KBM-7 (cell line): ENCODE measurements at regions not wholly inside any gene's neighbourhood (a gene's known extent, or its start where the extent isn't known, plus 50 kb on each side); places are given as distances from the start of the nearest gene placed in this dataset.

ENCODE experiments used
- DNase-seq: peaks from one replicate; pipeline ENCODE4 v3.0.0-alpha.2; 2015
- in situ Hi-C: fragments of 300-500 bp; cut with MboI; formaldehyde crosslinking; loops from 2 replicates; pipeline ENCODE4 v1.14.3; 2020; ENCODE audit warnings: low sequenced_read_pairs, low pct_unique_long_range_greater_than_20kb, mixed read lengths

DNA sequence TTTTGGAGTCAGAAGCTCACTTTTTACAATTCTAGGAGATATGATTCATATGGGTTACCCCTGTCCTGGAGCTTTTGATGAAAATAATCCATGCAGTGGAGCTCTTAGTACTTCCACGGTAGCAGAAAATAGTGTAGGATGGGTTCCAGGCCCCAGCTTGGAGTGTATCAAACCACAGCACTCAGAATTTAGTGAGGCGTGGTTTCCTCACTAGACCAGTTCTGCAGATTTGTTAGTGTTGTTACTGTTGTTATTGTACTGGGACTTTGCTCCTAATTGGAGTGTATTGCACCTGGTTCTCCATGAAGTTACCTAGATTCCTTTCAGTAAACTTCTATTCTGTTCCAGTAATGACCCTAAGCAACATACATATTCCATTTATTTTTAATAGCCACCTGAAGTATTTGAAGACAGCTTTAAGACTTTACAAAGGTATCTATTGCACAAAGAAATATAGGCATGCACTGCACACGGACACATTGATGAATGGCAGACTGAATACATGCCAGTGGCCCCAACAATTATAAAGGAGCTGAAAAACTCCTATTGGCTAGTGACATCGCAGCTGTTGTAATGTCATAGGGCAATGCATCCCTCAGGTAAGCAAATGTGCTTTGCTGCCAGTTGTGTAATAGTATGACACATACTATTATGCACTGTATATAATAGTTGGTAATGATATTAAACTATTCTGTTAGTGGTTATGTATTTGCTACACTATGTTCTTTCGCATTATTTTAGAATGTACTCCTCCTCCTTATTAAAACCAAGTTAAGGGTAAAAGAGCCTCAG is 1058.0 kb downstream of the KCNT2 start:
- no peak for DNase-seq
- in situ Hi-C loops = no loop called here

DNA sequence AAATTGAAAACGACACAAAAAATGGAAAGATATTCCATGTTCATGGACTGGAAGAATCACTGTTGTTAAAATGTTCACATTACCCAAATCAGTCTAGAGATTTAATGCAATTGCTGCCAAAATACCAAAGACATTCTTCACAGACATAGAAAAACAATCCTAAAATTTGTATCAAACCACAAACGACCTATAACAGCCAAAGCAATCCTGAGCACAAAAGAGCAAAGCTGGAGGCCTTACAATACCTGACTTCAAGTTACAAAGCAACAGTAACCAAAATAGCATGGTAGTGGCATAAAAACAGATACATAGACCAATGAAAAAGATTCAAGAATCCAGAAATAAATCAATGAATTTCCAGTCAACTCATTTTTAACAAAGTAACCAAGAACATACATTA is 1077.3 kb downstream of the KCNT2 start:
- in situ Hi-C loops = no loop called here
- DNase-seq = no peak

DNA sequence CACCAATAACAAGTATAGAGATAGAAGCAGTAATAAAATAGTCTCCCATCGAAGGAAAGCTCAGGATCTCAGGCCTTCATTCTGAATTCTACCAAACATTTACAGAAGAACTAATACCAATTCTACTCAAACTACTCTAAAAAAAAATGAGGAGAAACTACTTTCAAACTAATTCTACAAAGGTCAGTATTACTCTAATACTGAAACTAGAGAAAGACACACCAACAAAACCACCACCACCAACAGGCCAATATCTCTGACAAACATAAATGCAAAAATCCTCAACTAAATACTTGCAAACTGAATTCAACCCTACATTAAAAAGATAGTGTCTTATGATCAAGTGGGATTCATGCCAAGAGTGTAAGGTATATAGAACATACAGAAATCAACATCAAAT is 1078.4 kb downstream of the KCNT2 start:
- in situ Hi-C loops = no loop called here

DNA sequence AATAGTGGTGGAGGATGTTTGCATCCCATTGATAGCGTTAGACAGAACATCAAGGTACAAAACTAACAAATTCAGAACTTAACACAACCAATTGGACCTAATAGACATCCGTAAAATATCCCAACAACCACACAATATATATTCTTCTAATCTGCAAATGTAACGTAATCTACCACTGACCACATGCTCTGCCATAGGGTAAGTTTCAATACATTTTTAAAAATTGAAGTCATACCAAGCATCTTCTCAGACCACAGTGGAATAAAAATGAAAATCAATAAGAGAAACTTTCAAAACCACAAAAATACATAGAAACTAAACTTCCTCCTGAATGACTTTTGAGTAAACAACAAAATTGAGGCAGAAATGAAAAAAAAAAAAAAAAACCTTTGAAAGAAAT is 1087.5 kb downstream of the KCNT2 start:
- in situ Hi-C loops = no loop called here
- DNase-seq = no peak

More for the DNA sequence above, 1078.4 kb downstream of the KCNT2 start:
- no peak for DNase-seq

DNA sequence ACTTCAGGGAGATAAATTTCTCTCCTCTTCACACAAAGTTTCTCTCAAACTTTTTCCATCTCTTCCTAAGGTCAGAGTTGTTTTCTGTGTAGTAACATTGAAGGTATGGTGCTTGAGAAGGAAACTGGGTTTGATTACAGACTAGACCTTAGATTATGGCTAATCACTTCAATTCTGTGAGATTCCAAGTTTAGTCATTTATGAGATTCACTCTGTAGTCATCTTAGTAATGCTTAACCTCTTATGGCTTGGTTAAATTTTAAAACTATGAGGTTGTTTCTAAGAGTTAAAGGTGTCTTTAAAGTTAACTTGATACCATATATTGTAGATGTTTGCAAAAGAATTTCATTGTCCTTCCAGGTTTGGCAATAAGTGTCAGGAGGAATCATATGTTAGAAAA is 1092.2 kb downstream of the KCNT2 start:
- DNase-seq = no peak
- in situ Hi-C loops = no loop called here

DNA sequence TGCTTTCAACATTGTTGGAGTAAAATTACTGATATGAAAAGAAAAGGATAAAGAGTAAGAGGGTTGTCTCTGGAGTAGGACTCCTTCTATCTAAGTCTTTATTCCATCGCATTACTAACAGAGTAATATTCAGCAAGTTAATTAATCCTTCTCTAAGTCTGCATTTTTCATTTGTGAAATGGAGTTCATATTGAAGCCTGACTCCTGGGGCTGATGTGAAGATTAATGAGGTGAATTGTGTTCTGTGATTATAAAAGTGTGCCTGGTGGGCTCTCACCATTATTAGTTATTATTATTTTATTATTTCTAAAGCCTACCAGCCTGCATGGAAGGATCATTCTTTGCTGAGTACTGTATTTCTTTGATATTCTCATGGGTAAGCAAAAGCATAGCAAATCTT is 1096.7 kb downstream of the KCNT2 start:
- in situ Hi-C loops = no loop called here
- DNase-seq = no peak

DNA sequence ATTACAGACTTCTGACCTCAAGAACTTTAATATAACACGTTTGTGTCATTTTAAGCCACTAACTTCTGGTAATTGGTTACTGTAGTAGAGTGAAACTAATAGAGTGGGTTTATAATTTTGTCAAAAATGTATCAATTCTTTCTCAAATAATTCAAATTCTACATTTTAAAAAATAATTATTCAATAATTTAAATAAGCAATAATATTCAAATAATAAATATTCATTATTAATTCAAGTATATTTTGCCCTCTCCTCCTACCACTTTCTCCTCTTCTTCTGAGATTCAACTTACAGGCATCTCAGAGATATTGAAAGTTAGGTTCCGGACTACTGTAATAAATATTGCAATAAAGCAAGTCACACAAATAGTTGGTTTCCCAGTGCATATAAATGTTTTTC is 1107.1 kb downstream of the KCNT2 start:
- DNase-seq = no peak
- in situ Hi-C loops = no loop called here

DNA sequence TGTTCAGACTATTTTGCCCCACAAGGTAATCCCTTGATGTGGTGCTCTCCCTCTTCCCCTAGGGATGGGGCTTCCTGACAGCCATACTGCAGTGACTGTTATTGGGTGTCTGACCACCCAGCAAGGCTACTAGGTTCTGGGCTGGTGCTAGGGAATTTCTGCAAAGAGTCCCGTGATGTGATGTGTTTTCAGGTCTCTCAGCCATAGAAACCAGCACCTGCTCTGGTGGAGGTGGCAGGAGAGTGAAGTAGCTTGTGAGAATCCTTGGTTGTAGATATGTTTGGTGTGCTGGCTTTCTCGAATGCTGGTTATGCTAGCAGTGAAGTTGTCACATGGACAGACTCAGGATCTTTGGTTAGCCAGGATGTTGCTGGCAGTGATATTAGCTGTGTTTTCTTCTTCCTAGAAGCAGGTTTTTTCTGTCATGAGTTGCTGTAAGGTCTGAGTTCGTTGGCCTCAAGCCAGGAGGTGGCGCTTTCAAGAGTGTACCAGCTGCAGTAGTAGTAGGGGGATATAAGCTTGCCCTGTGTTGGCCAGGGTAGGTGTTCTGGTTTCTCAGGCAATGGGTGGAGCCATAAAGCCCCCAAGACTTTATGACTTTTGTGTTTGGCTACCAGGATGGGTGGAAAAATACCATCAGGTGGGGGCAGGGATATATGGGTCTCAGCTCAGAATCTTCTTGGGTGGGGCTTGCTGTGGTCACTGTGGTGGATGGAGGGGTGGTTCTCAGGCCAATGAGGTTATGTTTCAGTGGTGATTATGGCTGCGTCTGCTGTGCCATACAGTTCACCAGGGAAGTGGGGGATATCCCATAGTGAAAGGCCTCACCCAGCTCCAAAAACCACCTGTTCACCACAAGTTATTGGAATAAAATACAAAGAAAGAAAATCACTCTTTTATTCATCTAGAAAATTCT is 1112.3 kb downstream of the KCNT2 start:
- no peak for DNase-seq
- in situ Hi-C loops = no loop called here

DNA sequence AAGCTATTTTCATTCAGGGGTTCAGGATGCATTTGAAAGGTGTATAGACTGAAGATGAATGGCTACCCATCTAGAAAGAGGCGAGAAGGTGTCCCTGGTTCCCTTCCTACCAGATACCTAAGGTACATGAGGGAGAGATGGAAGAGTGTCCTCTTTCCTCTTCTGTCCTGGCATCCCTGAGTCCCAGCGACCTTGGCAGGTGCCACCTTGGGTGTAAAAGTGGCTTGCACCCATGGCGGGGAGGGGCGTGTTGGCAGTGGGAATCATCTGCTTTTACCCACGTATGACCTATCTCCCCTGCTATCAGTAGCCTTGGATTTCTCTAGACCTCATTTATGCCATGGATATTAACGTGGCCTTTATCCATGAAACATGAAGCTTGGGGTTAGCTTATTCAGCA is 1126.1 kb downstream of the KCNT2 start:
- no peak for DNase-seq
- in situ Hi-C loops = no loop called here

DNA sequence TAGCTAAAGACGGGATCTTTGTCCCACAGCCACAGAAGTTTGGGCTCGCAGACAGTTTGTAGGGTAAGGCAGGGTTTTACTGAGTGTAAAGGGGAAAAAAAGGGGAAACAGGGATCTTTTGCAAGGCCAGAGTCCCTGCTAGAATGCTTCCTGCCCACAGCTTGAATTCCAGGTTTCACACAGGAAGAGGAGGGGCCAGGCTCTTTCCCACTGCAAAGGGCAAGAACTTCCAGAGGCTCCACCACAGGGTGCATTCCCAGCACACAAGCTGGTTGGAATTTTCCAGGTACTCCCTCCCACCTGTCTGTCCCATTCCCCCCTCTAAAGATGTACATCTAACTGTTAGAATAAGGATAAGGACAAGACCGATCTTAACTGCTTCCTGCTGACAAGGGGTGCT is 1126.9 kb downstream of the KCNT2 start:
- DNase-seq = peak; percentile 23
- in situ Hi-C loops = no loop called here

DNA sequence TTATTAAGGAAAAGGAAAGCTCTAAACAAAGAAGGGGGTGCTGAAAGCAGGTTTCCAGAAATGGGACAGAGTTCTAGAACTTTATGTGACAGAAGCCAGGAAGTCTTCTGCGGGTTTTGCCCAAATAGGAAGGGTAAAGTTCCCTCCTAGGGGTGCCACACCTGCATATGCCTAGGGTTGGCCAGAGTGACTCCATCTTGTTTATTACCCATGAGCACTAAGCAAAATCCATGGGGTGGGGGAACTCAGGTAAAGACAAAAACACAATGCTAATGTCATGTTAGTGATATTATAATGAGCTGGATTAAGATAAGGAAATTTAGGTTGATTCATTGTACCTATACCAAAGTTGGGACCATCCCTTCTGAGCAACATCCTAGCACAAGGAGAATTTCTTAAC is 1132.7 kb downstream of the KCNT2 start:
- in situ Hi-C loops = no loop called here

DNA sequence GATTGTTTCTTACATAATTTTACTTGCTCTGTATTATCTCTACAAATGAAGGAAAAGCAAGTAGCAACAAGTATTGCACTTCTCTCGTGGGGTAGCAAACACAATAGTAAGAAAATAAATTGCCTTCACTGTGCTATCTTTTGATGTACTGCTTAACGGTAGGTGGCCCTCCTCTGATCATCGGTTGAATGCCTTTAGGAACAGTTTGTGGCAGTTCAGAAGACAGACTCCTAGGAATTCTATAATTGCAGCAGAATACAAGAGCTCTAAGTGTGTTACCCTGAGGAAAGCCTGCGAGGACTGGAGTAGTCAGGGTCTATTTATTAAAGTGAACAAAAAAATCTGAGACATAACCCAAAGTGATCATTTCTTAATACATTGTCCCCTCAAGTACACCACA is 1135.9 kb downstream of the KCNT2 start:
- in situ Hi-C loops = no loop called here
- no peak for DNase-seq

More for the DNA sequence above, 1132.7 kb downstream of the KCNT2 start:
- DNase-seq = no peak

DNA sequence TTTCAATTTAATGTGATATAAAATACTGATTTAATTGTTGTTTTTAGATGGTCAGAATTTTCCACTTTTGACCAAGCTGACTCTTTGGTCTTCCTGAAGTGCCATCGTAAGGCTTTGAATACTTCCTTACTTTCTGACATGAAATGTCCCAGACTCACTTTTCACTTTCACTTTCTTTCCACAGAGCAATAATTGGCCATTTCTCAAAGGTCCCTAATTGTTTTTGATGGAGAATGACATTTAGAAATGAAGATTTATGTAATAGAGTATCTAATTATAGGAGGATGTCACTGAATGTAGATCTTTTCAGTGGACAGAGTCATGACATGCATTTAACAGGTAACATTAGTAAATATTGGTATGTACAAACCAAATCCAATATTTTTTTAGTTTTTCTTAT is 1141.6 kb downstream of the KCNT2 start:
- DNase-seq = no peak
- in situ Hi-C loops = no loop called here

DNA sequence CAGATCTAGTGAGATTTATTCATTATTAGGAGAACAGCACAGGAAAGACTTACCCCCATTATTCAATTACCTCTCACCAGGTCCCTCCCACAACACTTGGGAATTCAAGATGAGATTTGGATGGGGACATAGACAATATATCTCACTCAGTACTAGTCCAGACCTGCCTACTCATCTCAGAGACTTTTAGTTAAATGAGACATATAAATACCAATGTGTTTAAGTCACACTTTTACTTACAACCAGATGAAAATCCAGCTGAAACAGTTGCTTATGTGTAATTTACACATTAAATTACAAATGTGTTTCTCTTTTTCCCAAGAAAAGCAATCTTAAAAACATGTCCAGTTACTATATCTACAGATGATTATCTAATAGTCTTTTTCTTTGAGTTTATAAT is 1145.6 kb downstream of the KCNT2 start:
- DNase-seq = no peak

DNA sequence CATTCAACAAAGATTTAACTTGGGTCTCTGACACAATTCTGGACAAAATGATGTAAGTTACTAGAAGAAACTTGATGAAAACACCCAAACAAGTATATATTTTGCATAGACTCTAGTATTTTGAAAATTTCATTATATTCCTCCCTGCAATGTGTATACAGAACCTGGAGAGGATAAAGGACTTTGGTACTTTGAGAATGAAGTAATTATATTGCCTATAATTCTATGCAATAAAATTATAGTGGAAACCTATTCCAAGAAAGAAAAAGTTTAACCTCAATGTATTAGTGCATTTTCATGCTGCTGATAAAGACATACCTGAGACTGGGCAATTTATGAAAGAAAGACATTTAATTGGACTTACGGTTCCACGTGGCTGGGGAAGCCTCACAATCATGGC is 1146.1 kb downstream of the KCNT2 start:
- DNase-seq = no peak
- in situ Hi-C loops = no loop called here

More for the DNA sequence above, 1145.6 kb downstream of the KCNT2 start:
- in situ Hi-C loops = no loop called here

DNA sequence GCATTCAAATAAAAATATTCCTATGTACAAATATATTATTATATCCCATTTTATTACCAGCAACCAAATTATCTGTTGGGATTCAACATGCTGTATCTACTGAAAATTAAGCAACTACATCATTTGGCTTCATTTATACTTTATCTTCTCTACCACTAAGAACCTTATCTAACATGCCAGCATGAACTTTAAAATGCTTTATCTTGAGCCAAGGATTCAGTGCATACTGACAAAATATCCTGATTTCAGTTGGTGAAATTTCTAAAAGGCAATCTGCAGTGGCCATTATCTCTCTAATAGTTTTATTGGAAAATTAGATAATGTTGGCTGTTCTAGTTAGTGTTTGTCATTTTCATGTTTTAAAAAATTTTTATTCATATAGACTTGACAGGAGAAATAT is 1149.9 kb downstream of the KCNT2 start:
- in situ Hi-C loops = no loop called here
- no peak for DNase-seq

DNA sequence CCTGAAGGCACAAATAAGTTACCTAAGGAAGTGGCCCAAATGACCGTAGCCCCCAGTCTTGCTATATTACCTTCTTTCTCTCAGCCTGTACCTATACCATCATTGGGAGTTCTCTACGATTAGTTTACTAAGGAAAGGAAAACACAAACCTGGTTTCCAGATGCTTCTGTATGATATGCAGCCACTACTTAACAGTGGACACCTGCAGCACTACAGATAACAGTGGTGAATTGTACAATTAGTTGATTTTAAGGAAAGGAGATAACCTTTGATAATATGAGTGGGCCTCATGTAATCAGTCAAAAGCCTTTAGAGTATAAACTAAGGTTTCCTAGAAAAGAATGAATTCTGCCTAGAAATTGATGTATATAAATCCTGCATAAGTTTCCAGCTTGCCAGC is 1157.4 kb downstream of the KCNT2 start:
- DNase-seq = no peak
- in situ Hi-C loops = no loop called here

DNA sequence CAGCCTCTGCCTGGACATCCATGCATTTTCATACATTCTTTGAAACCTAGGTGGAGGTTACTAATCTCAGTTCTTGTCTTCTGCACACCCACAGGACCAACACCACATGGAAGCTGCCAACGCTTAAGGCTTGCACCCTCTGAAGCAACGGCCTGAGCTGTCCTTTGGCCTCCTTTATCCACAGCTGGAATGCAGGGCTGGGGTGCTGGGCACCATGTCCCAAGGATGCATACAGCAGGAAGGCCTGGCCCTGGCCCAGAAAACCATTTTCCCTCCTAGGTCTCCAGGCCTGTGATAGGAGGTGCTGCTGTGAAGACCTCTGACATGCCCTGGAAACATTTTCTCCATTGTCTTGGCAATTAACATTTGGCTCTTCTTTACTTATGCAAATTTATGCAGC is 1168.6 kb downstream of the KCNT2 start:
- in situ Hi-C loops = no loop called here

DNA sequence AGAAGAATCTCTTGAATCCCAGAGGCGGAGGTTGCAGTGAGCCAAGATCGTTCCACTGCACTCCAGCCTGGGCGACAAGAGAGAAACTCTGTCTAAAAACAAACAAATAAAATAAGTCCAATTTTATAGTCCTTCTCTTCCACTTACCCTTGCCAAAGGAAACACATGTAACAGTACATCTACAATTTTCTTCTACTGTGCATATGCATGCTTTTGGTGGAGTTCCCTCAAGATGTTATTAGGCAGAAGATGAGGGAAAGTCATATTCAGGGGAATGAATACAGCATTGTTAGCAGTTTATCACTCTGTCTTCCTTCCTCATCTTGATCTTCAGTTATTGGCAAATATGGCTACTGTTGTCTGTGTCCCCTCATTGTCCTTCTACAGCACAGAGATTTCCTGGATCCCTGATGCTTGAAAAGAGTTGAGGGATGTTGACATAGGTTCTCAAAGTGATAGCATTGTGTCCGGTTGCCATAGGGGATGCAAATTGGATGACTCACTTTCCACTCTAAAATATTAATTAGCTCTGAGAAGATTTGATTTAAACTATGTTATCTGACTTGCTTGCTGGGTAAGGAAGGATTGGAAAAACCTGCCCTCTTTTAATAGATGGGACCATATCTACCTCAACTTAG is 1173.6 kb downstream of the KCNT2 start:
- in situ Hi-C loops = no loop called here

More for the DNA sequence above, 1168.6 kb downstream of the KCNT2 start:
- no peak for DNase-seq

DNA sequence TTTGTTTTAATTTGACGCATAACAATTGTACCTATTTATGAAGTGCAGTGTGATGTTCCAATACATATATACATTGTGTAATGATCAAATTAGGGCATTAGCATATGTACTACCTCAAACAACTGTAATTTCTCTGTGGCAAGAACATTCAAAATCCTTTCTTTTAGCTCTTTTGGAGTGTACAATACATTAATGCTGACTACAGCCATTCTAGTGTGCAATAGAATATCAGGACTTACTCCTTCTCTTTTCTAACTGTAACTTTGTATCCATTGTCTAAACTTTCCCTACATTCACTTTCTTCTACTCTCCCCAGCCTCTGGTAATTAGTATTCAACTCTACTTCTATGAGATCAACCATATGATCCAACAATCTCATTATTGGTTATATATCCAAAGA is 1177.4 kb downstream of the KCNT2 start:
- no peak for DNase-seq
- in situ Hi-C loops = no loop called here

More for the DNA sequence above, 1173.6 kb downstream of the KCNT2 start:
- DNase-seq = no peak
